ENCODE measurements at regions not wholly inside any gene's neighbourhood (a gene's known extent, or its start where the extent isn't known, plus 50 kb on each side); places are given as distances from the start of the nearest gene placed in this dataset.
A peak's percentile ranks its signal among the peaks of the same experiment; 100 is the strongest.

- TF ChIP-seq EZH2phosphoT487 (IDR thresholded peaks at IDR 0.05; ENCODE audit: borderline replicate concordance) (no peak), SP1 (IDR thresholded peaks at IDR 0.05; ENCODE audit: low read depth) (no peak), CTCF (IDR thresholded peaks at IDR 0.05 in 2 of 3, conservative IDR thresholded peaks at IDR 0.05 in 1 of 3; ENCODE audit: borderline replicate concordance in 1 of 3, insufficient read depth in 1 of 3, low read depth in 2 of 3, low read length in 2 of 3) (0 out of 6 replicates have a peak, but pooled peaks of 1 of the 3 experiments have one; percentile 8), EZH2 (IDR thresholded peaks at IDR 0.05) (no peak)
Measured at GRCh38 chr6:48951917-48952316, 511.1 kb downstream of the MMUT start.
